ENCODE measurements at regions not wholly inside any gene's neighbourhood (a gene's known extent, or its start where the extent isn't known, plus 50 kb on each side); places are given as distances from the start of the nearest gene placed in this dataset.
"Not testable (repeated sequence)": the region's sequence is repeated elsewhere in the genome, so short reads cannot be mapped to it uniquely, and the experiment has no call there.

- H3K27me3 ChIP-seq (ENCODE audit: control insufficient read depth in 3 of 3, insufficient read depth in 3 of 3, low read length in 3 of 3): no peaks in the 10 kb centered on the region
- FAIRE-seq (no peak), DNase-seq (no peak)
- H3K36me3 ChIP-seq (ENCODE audit: control insufficient read depth in 3 of 3, insufficient read depth in 2 of 3, low read depth in 1 of 3, low read length in 3 of 3): no peaks in the 10 kb centered on the region
- no peak overlapping the region for H3K27ac ChIP-seq (ENCODE audit: low read depth in 1 of 3, low read length in 2 of 3)
- no peaks in the 10 kb centered on the region for H3K4me1 ChIP-seq (ENCODE audit: control insufficient read depth in 3 of 3, insufficient read depth in 2 of 3, low read depth in 1 of 3, low read length in 2 of 3)
- 86 to 95% (median 90%) methylated on average over 8 of the region's 8 CpGs for WGBS, 3 donors
- H3K4me3 ChIP-seq (ENCODE audit: low read depth in 1 of 3, low read length in 3 of 3): no peak overlapping the region
- H3K9me3 ChIP-seq (ENCODE audit: control insufficient read depth in 2 of 2, insufficient read depth in 1 of 2, low read depth in 1 of 2, low read length in 1 of 2): no peaks in the 10 kb centered on the region
Measured at GRCh38 chr6:8619853-8620252, 184.5 kb upstream of the SLC35B3 start.

GRCh38 chr6:8619408-8619807 is 184.1 kb upstream of the SLC35B3 start:
- H3K4me3 ChIP-seq (ENCODE audit: low read depth in 1 of 3, low read length in 3 of 3); H3K4me1 ChIP-seq (ENCODE audit: control insufficient read depth in 3 of 3, insufficient read depth in 2 of 3, low read depth in 1 of 3, low read length in 2 of 3); FAIRE-seq; H3K36me3 ChIP-seq (ENCODE audit: control insufficient read depth in 3 of 3, insufficient read depth in 2 of 3, low read depth in 1 of 3, low read length in 3 of 3); H3K27me3 ChIP-seq (ENCODE audit: control insufficient read depth in 3 of 3, insufficient read depth in 3 of 3, low read length in 3 of 3); H3K27ac ChIP-seq (ENCODE audit: low read depth in 1 of 3, low read length in 2 of 3); H3K9me3 ChIP-seq (ENCODE audit: control insufficient read depth in 2 of 2, insufficient read depth in 1 of 2, low read depth in 1 of 2, low read length in 1 of 2); DNase-seq: not testable (repeated sequence)
- 56 to 70% (median 64%) methylated on average over 5 of the region's 5 CpGs for WGBS, 3 donors

GRCh38 chr6:8608737-8609136 is 173.4 kb upstream of the SLC35B3 start:
- Histone ChIP-seq H3K27me3 (ENCODE audit: control insufficient read depth in 3 of 3, insufficient read depth in 3 of 3, low read length in 3 of 3) (no peaks in the 10 kb centered on the region), H3K4me1 (ENCODE audit: control insufficient read depth in 3 of 3, insufficient read depth in 2 of 3, low read depth in 1 of 3, low read length in 2 of 3) (no peaks in the 10 kb centered on the region), H3K36me3 (ENCODE audit: control insufficient read depth in 3 of 3, insufficient read depth in 2 of 3, low read depth in 1 of 3, low read length in 3 of 3) (no peaks in the 10 kb centered on the region), H3K9me3 (ENCODE audit: control insufficient read depth in 2 of 2, insufficient read depth in 1 of 2, low read depth in 1 of 2, low read length in 1 of 2) (no peaks in the 10 kb centered on the region), H3K4me3 (ENCODE audit: low read depth in 1 of 3, low read length in 3 of 3) (no peak overlapping the region), H3K27ac (ENCODE audit: low read depth in 1 of 3, low read length in 2 of 3) (no peak overlapping the region)
- FAIRE-seq: no peak
- whole genome bisulfite sequencing, 3 donors: 63 to 73% (median 70%) methylated on average over 5 of the region's 5 CpGs
- no peak for DNase-seq

- Histone ChIP-seq H3K36me3 (ENCODE audit: control insufficient read depth in 3 of 3, insufficient read depth in 2 of 3, low read depth in 1 of 3, low read length in 3 of 3) (no peaks in the 10 kb centered on the region), H3K27ac (ENCODE audit: low read depth in 1 of 3, low read length in 2 of 3) (no peak overlapping the region), H3K4me1 (ENCODE audit: control insufficient read depth in 3 of 3, insufficient read depth in 2 of 3, low read depth in 1 of 3, low read length in 2 of 3) (no peaks in the 10 kb centered on the region), H3K9me3 (ENCODE audit: control insufficient read depth in 2 of 2, insufficient read depth in 1 of 2, low read depth in 1 of 2, low read length in 1 of 2) (no peaks in the 10 kb centered on the region), H3K4me3 (ENCODE audit: low read depth in 1 of 3, low read length in 3 of 3) (no peak overlapping the region), H3K27me3 (ENCODE audit: control insufficient read depth in 3 of 3, insufficient read depth in 3 of 3, low read length in 3 of 3) (no peaks in the 10 kb centered on the region)
- no peak for DNase-seq
- no peak for FAIRE-seq
- WGBS, 3 donors: 38 to 43% (median 40%) methylated on average over 7 of the region's 7 CpGs
Measured at GRCh38 chr6:8589941-8590729, 154.8 kb upstream of the SLC35B3 start.

GRCh38 chr6:8588176-8588575 is 152.8 kb upstream of the SLC35B3 start:
- Histone ChIP-seq H3K4me1 (ENCODE audit: control insufficient read depth in 3 of 3, insufficient read depth in 2 of 3, low read depth in 1 of 3, low read length in 2 of 3) (no peaks in the 10 kb centered on the region), H3K27me3 (ENCODE audit: control insufficient read depth in 3 of 3, insufficient read depth in 3 of 3, low read length in 3 of 3) (no peaks in the 10 kb centered on the region), H3K27ac (ENCODE audit: low read depth in 1 of 3, low read length in 2 of 3) (no peak overlapping the region), H3K9me3 (ENCODE audit: control insufficient read depth in 2 of 2, insufficient read depth in 1 of 2, low read depth in 1 of 2, low read length in 1 of 2) (no peaks in the 10 kb centered on the region), H3K4me3 (ENCODE audit: low read depth in 1 of 3, low read length in 3 of 3) (no peak overlapping the region), H3K36me3 (ENCODE audit: control insufficient read depth in 3 of 3, insufficient read depth in 2 of 3, low read depth in 1 of 3, low read length in 3 of 3) (no peaks in the 10 kb centered on the region)
- FAIRE-seq (no peak), DNase-seq (no peak)
- 90 to 97% (median 93%) methylated on average over 1 of the region's 1 CpG for WGBS, 3 donors

- FAIRE-seq: no peak
Measured at GRCh38 chr6:8583291-8583690, 147.9 kb upstream of the SLC35B3 start.

GRCh38 chr6:8579372-8579771 is 144.0 kb upstream of the SLC35B3 start:
- Histone ChIP-seq H3K36me3 (ENCODE audit: control insufficient read depth in 3 of 3, insufficient read depth in 2 of 3, low read depth in 1 of 3, low read length in 3 of 3) (no peaks in the 10 kb centered on the region), H3K27me3 (ENCODE audit: control insufficient read depth in 3 of 3, insufficient read depth in 3 of 3, low read length in 3 of 3) (no peaks in the 10 kb centered on the region), H3K27ac (ENCODE audit: low read depth in 1 of 3, low read length in 2 of 3) (no peak overlapping the region), H3K4me3 (ENCODE audit: low read depth in 1 of 3, low read length in 3 of 3) (no peak overlapping the region), H3K9me3 (ENCODE audit: control insufficient read depth in 2 of 2, insufficient read depth in 1 of 2, low read depth in 1 of 2, low read length in 1 of 2) (no peaks in the 10 kb centered on the region), H3K4me1 (ENCODE audit: control insufficient read depth in 3 of 3, insufficient read depth in 2 of 3, low read depth in 1 of 3, low read length in 2 of 3) (no peaks in the 10 kb centered on the region)
- no peak for FAIRE-seq
- 75 to 82% (median 80%) methylated on average over 1 of the region's 1 CpG for WGBS, 3 donors
- DNase-seq: no peak

More at GRCh38 chr6:8583291-8583690, 147.9 kb upstream of the SLC35B3 start:
- no peaks in the 10 kb centered on the region for H3K27me3 ChIP-seq (ENCODE audit: control insufficient read depth in 3 of 3, insufficient read depth in 3 of 3, low read length in 3 of 3)
- H3K27ac ChIP-seq (ENCODE audit: low read depth in 1 of 3, low read length in 2 of 3): no peak overlapping the region
- no peak for DNase-seq
- no peaks in the 10 kb centered on the region for H3K9me3 ChIP-seq (ENCODE audit: control insufficient read depth in 2 of 2, insufficient read depth in 1 of 2, low read depth in 1 of 2, low read length in 1 of 2)
- H3K4me1 ChIP-seq (ENCODE audit: control insufficient read depth in 3 of 3, insufficient read depth in 2 of 3, low read depth in 1 of 3, low read length in 2 of 3): no peaks in the 10 kb centered on the region
- H3K36me3 ChIP-seq (ENCODE audit: control insufficient read depth in 3 of 3, insufficient read depth in 2 of 3, low read depth in 1 of 3, low read length in 3 of 3): no peaks in the 10 kb centered on the region
- no peak overlapping the region for H3K4me3 ChIP-seq (ENCODE audit: low read depth in 1 of 3, low read length in 3 of 3)

GRCh38 chr6:8578006-8578405 is 142.7 kb upstream of the SLC35B3 start:
- H3K4me1 ChIP-seq (ENCODE audit: control insufficient read depth in 3 of 3, insufficient read depth in 2 of 3, low read depth in 1 of 3, low read length in 2 of 3): no peaks in the 10 kb centered on the region
- H3K36me3 ChIP-seq (ENCODE audit: control insufficient read depth in 3 of 3, insufficient read depth in 2 of 3, low read depth in 1 of 3, low read length in 3 of 3): no peaks in the 10 kb centered on the region
- H3K27ac ChIP-seq (ENCODE audit: low read depth in 1 of 3, low read length in 2 of 3): no peak overlapping the region
- no peaks in the 10 kb centered on the region for H3K27me3 ChIP-seq (ENCODE audit: control insufficient read depth in 3 of 3, insufficient read depth in 3 of 3, low read length in 3 of 3)
- H3K4me3 ChIP-seq (ENCODE audit: low read depth in 1 of 3, low read length in 3 of 3): no peak overlapping the region
- DNase-seq (no peak), FAIRE-seq (no peak)
- 23 to 62% (median 47%) methylated on average over 1 of the region's 1 CpG for WGBS, 3 donors
- H3K9me3 ChIP-seq (ENCODE audit: control insufficient read depth in 2 of 2, insufficient read depth in 1 of 2, low read depth in 1 of 2, low read length in 1 of 2): no peaks in the 10 kb centered on the region

Data from small intestine (tissue), 7 donors.